Islet precursor cell (in vitro differentiated cells): ENCODE measurements at regions not wholly inside any gene's neighbourhood (a gene's known extent, or its start where the extent isn't known, plus 50 kb on each side); places are given as distances from the start of the nearest gene placed in this dataset.

Experiments used
- DNase-seq: peaks from one replicate; pipeline ENCODE4 v3.0.0-alpha.2; 2018

- DNase-seq, result no peak
Measured at GRCh38 chr2:15845737-15846405, 94.5 kb upstream of the MYCN start.

DNA sequence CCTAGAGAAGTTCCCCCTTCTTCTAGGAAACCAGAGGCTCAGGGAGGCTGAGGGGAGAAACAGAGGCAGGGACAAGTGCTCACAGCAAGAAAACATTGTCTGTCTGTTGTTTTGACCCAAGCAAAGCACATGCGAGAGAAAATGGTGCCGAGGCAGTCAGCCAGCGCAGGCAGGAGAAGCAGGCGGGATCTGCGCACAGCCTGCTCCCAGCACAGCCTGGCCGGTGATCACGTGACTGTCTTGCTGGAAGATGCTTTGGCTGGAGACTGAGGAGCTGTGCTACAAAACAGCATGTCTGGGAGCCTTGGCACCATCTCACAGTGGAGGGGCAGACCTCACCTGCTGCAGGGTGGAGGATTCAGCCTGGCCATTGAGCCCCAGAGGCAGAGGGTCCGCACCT, 93.7 kb upstream of the MYCN start:
- no peak for DNase-seq

GRCh38 chr2:15850534-15850933, 89.8 kb upstream of the MYCN start:
- DNase-seq, result no peak

GRCh38 chr2:15851076-15851693, 89.2 kb upstream of the MYCN start:
- DNase-seq, result no peak

- DNase-seq, result no peak
Measured at GRCh38 chr2:15852811-15853210, 87.5 kb upstream of the MYCN start.

GRCh38 chr2:15853903-15854302, 86.4 kb upstream of the MYCN start:
- DNase-seq, result no peak

- no peak for DNase-seq
Measured at GRCh38 chr2:15855766-15856260, 84.5 kb upstream of the MYCN start.

DNA sequence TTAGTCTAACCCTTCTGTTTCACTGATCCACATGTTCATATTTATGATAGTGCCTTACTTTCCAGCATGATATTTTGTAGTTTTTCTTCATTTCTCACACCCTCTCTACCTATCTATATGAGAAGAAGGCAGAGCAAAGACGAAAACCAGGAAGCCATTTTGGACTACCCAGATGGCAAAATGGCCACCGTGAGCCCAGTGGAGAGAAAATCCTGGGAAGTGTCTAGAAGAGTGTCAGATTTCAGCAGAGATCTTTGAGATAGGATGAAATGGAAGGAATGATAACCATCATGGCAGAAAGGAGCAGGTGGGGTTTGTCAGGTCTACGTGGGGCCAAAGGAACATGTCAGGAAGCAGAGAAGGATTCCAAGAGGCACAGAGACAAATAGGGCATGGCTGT, 84.0 kb upstream of the MYCN start:
- DNase-seq, result no peak

DNA sequence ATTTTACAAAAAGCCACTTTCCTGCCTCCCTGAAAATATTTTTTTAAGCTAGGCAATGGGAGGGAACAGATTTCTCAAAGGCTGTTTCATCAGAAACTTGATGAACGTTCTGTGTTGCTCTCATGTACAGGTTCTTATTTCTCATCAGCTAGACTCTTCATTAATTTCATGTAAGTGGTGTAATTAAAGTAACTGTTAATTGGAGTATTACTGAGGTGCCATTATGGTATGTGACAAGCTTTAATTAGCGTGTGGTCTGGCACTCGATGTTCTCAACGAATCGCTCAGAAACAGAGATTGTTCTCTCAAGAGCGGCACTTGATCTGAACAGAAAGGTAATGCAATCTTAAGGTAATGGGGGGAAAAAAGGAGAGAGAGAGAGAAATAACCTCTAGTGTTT, 81.9 kb upstream of the MYCN start:
- DNase-seq, result no peak

DNA sequence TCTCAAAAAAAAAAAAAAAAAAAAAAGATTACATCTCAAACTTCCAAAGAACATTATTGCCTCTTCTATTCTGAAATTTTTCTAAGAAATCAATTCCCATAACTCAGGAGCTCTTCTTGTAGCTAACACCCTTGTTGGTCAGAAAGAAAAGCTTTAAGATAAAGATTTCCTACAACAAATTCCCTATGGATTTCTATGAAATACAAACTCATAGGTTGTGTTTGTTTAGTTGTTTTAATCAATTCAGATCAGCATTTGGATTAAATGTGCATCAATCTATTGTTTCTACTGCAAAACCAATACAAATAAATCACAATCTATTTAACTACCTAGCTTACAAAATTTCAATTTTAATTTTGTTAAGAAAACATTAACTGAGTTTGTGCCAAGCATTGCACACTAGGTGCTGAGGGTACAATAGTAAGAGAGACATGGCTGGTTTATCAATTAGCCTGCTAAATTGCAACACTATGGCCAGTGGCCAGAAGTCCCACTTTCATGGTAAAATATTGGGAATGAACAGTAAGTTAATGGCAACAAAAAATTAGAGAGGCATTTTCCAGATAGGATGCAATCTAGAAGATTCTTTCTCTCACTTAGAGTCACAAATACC, 80.2 kb upstream of the MYCN start:
- no peak for DNase-seq

DNA sequence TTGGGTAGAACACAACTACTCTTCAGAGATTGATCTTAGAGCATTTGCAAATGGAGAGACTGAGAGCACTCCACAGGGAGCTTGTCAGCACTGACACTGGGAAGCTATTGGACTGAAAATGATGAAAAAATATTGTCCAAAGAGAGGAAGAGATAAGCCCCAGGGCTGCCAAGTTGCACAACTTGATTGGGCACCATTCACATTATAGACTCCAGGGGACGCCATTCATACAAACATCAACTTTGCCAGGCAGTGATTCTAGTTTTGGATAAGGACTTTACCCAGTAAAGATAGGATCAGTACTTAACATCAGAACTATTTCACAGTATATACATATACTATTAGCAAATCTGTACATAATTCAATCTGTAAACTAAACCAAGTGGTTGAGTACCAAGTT, 79.6 kb upstream of the MYCN start:
- DNase-seq, result no peak

DNA sequence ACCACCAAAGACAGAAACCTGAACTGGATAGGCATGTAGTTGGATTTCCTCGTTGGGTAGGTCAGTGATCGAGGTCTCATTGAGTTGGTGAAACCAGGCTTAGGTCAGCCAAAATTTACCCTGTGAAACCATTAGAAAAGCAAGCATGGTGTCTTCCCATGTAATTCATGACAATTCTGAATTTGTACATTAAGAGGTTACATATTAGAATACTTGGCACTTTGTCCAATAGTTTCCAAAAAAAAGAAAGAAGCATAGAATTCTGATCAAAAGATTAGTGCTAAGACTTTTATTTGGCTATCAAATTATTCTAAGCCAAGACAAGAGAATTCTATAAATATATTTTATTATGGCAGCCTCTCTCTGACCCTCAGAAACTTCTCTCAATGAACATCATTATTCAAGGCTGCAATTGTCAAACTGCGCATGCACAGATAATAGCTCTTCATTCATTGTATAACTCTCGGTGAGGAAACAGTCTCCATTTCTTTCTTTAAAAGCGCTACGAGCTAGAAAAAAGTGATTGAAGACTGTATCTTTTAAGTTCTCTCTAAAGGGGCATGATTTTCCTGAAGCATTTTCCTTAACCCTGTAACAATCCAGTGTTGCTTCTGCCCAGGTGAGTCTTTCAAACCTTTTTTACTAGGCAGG, 79.1 kb upstream of the MYCN start:
- DNase-seq, result no peak

- DNase-seq, result no peak
Measured at GRCh38 chr2:15861898-15862297, 78.5 kb upstream of the MYCN start.

GRCh38 chr2:15863089-15863488, 77.3 kb upstream of the MYCN start:
- DNase-seq, result no peak

- no peak for DNase-seq
Measured at GRCh38 chr2:15863494-15864175, 76.7 kb upstream of the MYCN start.

GRCh38 chr2:15864176-15864769, 76.1 kb upstream of the MYCN start:
- no peak for DNase-seq

DNA sequence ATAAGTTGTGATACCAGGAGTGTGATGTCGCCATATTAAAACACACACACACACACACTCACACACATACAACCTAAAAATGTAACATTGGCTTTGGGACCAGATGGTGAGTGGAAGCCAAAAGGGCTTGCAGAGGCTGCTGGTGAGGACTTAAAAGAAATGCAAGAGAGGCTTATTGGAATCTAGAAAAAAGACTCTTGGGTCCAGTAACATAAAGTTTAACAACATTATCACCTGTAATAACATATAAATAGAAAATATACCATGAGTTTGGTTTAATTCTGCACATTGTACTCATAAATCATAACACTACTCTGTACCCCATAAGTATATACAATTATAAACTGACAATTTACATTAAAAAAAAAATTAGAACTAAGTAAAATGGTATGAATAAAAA, 74.4 kb upstream of the MYCN start:
- no peak for DNase-seq

DNA sequence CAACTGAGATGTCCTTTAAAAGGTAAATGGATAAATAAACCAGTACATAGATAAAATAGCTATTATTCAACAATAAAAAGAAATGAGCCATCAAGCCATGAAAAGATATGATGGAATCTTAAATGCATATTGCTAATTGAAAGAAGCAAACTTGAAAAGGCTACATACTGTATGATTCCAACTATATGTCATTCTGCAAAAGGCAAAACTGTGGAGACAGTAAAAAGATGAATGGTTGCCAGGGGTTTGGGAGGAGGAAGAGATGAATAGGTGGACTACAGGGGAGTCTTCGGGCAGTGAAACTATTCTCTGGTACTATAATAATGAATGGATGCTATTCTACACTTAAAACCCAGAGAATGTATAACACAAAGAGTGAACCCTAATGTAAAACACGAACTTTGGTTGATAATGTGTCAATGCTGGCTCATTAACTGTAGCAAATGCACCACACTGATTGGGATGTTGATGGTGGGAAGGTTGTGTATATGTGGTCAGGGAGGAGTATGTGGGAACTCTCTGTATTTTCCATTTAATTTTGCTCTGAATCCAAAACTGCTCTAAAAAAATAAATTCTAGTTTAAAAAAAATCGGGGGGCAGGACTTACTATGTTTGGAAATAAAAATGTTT, 73.7 kb upstream of the MYCN start:
- DNase-seq, result no peak

GRCh38 chr2:15867194-15868171, 72.9 kb upstream of the MYCN start:
- no peak for DNase-seq

DNA sequence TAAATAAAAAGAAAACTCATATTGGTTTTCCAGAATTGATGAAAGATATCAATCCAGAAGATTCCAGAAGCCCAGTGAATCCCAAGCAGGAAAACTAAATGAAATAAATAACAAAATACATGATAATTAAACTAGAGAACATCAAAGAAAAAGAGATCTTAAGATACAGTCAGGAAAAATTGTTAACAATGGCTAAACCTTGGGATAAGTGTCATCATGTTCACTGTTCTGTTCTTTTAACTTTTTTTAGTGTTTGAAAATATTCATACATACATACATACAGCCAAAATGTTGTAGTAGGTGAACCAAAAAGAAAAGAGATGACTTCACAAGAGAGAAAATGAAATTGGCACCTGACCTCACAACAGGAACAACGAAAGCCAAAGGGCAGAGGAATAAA, 72.2 kb upstream of the MYCN start:
- no peak for DNase-seq

GRCh38 chr2:15868704-15869103, 71.6 kb upstream of the MYCN start:
- DNase-seq, result no peak
